Activated naive CD8-positive, alpha-beta T cell treated with anti-CD3 and anti-CD28 coated beads, Interleukin-2, amount 50 U/mL, for 16 hours (primary cell): ENCODE measurements at regions not wholly inside any gene's neighbourhood (a gene's known extent, or its start where the extent isn't known, plus 50 kb on each side); places are given as distances from the start of the nearest gene placed in this dataset.

Experiments used
- DNase-seq: peaks from one replicate; pipeline ENCODE4 v3.0.0-alpha.2; 2020; ENCODE audit warnings: low read depth, low spot score

DNA sequence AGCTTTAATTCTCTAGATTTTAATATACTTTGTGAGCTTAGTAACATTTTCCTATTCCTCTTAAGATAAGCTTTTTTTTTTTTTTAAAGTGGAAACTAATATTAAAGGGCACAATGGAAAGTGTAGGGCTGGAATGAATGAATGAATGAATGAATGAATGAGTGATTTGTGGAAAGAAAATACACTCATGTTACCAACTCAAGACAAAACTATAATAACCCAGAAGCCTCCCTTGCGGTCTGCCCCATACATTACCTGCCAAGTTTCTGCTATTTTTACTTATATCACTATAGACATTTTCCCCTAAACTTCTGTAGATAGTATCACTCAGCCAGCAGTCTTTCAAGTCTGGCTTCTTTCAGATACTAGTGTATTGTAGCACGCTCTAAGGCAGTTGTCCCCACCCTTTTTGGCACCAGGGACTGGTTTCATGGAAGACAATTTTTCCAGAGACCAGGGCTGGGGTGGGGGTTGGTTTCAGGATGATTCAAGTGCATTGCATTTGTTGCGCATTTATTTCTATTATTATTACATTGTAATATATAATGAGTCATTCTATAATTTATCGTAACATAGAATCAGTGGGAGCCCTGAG, 932.2 kb downstream of the TBC1D22A start:
- no peak for DNase-seq

DNA sequence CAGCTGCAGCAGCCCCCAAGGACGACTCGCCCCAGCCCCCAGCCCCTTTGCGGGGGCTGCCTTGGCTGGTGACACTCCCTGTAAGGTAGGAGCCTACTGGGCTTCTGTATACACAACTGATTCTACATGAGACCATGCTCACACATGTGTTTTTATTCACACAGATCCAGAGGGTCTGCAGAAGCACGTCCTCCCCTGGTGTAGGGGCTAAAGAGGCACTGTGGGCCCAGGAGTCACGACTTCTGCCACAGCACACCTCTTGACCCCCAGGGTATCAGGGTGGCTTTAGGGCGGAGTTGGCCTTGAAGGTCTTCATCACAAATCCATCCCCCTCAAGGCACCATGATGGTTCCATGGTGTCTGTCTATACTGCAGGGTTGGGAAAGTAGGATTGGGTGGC, 931.2 kb downstream of the TBC1D22A start:
- no peak for DNase-seq

DNA sequence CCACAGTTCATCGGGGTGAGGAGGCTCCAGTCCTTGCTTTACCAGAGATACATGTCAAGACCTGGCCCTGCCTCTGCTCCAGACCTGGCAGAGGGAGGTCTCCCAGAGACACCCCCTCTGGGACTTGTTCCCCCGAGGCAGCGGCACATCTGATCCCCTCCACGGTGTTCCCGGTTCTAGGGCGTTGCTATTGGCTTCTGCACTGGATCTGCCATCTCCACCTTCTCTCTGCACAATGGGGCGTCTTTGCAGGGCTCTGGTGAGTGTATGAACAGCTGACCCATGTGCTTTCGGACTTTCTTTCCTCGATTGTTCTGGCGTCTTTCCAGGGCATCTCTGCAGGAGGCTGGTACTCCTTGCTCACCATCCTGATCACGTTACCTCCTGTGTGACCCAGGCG, 930.4 kb downstream of the TBC1D22A start:
- no peak for DNase-seq

DNA sequence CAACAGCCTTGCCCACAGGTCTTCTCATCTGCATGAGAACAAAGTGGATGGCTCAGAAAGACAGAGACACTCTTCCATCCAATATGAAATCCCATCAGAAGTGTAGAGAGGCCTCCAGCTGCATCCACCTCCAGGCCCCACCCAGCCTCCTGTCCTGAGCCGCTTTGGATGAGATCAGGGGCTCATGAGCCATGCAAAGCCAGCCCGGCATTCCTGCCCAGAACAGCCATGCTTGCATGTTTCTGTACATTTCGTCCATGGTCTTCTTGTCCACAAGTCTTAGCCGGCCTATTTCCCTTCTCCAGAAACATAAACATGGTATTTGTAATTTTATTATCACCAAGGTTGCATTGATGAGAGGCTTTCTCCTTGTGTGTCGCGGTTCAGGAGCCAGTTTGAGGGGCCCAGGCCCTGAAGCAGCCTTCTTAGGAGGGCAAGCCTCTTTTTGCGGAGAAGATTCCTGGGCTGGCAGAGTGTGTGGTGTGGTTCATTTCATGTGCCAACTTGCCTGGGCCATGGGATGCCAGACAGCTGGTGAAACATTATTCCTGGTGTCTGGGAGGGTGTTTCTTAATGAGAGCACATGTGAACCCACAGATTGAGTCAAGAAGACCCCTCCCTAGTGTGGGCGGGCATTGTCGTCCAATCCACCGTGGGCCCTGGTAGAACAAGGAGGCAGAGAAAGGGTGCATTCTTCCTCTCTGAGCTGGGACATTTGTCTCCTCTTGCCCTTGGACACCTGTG, 928.9 kb downstream of the TBC1D22A start:
- DNase-seq = no peak

DNA sequence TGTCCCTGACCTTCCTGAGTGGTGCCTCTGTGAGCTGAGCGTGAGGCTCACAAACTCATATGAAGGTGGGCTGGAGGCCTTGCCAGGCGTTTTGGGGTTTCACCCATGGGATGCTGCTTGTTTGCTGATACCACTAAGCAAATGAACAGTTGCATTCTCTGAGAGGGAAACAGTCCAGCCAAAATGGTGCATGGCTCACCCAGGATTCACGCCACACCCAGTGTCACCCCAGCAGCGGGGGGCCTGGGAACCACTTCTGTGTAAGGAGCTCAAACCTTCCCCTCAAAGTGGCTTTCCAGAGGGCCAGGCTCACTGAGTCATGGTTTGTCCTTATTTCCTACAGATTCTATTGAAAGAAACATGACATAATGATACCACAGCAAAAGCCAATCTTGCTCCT, 928.1 kb downstream of the TBC1D22A start:
- no peak for DNase-seq

DNA sequence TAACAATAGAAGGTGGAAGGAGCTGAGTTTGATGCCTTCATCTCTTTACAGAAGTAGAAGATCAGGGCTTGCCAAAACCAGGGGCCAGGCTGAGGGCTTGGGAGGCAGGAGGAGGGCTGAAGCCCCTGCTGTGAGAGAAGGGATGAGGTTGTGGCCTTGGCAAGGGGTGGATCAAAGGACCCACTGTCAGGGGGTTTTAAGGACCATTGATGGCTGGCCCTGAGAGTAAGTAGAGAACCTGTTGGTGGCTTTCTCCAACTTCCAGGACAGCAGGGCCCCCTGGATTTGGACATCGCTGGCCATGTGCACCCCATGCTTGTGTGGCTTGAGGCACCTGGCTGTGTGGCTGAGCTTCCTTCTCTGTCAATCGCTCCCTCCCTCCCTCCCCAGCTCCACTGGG, 927.7 kb downstream of the TBC1D22A start:
- DNase-seq = no peak

DNA sequence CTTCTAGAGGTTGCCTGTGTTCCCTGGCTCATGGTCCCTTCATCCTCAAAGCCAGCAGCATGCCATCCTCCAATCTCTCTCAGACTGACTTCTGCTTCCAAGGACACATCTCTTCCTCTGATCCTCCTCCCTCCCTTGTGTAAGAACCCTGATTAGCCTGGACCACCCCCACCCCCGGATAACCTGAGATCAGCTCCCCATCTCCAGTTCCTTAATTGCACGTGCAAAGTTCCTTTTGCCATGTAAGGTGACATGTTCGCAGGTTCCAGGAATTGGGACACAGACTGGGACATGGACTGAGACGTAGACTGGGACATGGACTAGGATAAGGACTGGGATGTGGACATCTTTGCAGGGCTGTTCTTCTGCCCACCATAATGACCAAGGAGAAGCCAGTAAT, 925.3 kb downstream of the TBC1D22A start:
- no peak for DNase-seq

DNA sequence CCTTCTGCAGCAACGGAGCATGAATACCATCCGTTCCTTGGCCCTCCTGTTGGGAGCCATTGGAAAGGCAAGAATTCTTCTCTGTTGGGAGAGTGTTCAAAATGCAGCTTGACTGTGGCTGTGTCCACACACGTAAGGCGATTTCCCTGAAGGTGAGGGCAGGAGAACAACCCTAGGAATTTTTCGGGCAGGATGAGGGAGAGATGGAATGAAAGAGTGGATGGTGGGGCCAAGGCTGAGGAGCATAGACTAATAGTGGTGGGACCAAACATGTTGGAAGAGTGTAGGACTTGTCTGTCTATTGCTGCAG, 924.9 kb downstream of the TBC1D22A start:
- DNase-seq = no peak

DNA sequence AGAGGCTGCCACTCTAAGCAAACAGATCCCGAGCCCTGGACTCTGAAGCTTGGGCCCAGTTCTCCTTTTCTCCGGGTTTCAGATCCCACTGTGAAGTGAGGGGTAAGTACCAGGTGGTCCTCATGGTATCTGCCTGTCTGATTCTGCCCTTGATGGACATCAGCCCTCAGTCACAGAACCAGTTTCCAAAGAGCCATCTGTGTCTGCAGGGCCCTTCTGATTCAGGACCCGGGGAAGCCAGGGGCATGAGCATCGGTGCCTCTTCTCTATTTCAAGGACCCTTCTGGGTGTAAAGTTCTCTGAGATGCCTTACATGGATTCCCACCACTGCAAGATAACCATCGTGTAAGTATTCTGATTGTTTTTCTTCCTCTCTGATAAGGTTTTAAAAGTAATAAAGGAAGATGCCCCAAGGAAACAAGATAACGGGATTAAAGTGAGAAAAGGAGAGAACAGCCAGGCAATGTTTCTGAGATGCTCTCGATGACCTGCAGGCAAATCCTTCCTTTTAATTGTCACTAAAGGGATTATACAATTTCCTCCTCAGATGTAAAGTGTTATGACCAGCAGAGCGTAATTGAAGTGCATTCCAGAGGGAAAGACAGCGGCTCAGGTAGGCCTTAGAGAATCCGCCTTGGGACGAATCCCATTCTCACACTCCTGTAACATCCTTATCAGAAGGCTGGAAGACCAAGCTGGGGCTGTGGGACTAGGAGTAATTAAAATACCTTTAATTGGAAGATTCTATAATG, 924.3 kb downstream of the TBC1D22A start:
- no peak for DNase-seq

DNA sequence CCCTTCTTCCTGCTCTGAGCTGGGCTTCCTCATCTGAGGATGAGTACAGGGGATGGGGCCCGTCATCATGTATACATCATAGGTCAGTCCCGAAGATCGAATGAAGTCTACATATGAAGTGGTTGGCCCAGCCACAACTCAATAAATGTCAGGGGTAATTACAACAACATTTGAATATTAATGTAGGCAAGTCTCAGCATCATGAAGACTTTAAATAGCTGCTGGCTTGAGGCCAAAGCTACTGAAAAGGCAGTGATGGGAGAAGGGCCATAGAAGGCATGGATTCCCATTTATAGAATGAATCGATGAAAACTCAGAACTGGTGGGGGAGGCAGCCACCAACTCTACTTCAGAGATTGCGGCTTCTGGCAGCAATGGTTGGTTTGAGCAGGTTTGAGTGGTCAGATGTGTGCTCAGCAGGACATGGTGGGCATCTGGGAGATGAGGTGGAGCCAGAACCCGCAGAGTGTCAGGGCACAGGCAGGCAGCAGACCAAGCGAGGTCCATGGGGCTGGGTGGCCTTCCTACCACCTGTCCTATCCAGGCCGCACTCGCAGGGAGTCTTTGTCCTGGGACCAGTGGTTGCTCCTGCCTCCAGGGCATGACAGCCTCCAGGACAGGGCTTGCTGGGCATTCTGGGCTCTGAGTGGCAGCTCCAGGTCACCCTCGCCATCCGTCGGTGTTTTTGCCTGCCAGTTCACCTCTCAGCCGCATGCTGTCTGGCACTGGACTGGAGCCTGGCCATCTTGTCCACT, 919.1 kb downstream of the TBC1D22A start:
- DNase-seq = no peak

DNA sequence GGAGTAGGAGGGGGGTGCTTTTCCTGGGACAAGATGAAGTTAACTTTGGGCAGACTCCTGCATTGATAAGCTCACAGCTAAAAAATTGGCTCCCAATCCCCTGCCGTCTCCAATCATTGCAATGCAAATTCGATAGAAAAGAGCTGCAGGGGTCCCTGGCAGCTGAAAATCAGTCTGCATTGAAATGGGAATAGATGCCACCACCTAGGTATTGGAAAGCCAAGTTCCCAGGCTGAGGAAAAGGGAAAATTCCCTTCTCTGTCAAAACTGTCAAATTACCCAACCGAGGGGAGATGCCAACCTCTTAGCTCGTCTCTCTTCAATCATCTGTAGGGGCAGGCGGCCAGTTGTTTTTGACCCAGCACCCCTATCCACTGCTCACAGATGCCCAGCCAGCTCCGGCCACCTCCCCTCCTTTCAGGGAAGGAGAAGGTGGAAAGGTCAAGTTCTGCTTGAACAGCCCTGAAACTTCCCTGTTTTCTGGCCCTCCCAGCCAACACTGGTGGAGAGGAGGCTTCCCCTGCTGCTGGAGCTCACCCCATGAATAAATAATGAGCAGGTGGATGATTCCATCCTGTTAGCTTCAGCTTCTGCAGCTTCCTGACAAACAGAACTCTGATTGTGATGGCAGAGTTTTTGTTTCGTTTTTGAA, 916.3 kb downstream of the TBC1D22A start:
- DNase-seq = no peak

DNA sequence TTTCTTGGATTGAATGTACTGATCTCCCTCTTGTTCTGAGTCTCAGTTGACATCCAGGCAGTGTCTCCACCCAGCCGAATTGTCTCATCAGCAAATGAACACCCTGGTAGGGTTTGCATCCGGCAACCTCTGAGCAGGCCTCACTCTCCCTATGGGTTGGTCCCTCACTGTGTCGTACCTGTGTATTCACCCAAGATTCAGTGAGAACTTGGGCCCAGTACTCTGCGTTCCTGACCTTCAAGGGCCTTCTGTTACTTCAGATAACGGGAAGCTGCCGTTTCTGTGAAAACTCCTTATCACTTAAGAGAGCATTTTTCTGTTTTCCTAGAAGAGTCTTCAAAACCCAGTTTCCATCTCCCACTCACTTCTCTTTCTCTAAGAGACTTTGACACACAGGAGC, 915.6 kb downstream of the TBC1D22A start:
- DNase-seq = no peak

DNA sequence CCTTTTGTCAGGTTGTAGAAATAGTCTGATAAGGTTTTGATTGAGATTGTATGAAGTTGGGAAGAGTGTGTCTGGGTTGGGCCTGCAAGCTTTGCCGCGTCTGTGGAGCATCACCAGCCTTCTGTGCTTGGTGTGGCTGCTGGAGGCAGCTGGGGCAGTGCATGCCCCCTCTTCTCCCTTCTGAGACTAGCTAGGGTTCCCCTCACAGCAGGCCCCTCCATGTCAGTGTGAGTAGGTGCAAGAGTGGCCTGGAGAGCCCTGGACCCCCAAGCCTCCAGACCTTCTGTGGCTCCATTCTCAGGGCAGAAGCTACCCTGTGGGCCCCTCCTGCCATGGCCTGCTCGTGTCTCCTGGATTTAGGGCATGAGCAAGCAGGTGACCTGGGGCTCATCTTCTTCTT, 914.2 kb downstream of the TBC1D22A start:
- DNase-seq = no peak

DNA sequence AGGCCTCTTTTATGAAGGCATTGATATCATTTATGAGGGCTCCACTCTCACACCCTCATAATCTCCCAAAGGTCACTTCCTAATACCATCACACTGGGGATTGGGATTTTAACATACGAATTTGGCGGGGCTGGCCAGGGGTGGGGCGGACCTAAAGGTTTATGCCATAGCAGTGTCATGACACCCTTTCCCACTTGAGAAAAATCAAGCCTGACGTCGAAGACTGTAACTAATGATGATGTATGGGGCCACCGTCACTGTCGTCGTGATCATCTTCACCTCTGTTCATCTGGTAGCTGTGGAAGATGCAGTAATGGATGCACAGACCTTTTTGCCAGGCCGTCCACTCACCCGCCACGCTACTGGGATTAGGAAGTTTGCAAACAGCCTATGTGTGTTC, 912.1 kb downstream of the TBC1D22A start:
- DNase-seq = no peak

DNA sequence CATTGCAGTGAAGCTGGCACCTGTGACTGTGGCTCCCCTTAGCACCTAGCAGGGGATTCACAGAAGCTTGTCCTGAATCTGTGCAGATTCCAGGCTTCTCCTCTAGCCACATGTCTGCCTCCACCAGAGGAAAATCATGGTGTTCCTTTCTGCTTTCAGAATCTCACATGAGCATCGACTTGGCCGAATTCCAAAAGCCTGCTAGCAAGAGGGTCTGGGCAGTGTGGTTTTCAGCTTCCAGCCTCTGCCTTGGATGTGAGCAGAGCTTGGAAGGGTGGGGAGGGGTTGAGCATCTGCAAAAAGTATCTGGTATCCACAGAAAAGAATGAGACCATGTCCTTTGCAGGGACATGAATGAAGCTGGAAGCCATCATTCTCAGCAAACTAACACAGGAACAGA, 911.1 kb downstream of the TBC1D22A start:
- no peak for DNase-seq

DNA sequence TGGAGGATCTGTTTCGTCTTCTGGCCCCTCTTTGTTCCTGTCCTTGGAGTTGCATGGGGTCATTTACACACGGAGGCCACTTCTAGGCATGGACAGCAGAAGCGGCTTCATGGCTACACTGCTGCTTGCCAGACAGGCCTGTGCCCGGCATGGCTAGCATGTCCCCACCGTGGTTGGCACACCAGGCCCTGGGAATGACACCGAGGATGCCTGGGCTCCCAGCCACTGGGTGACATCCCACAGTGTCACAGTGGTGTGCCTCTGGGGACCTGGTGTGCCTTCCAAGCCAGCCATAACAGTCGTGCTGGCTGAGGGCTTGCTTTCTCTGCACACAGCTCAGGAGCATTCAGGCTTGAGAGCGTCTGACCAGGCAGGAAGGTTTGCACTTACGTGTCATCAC, 910.1 kb downstream of the TBC1D22A start:
- DNase-seq = no peak

DNA sequence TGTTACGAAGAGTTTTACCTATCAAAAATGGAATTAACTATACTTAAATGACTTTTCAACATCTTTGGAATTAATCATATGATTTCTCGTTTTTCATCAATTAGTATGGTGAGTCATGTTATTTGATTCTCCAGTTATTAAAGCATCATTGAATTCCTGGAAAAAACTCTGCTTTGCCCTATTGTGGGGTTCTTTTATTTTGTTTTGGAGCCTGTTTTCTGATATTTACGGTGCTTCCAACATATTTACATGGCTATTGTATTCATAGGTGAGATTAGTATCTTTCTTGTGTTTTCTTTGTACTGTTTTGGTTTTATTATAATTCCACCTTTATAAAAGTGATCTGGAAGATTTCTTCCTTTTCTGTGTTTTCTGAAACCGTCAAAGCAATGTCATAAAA, 902.7 kb downstream of the TBC1D22A start:
- DNase-seq = no peak

DNA sequence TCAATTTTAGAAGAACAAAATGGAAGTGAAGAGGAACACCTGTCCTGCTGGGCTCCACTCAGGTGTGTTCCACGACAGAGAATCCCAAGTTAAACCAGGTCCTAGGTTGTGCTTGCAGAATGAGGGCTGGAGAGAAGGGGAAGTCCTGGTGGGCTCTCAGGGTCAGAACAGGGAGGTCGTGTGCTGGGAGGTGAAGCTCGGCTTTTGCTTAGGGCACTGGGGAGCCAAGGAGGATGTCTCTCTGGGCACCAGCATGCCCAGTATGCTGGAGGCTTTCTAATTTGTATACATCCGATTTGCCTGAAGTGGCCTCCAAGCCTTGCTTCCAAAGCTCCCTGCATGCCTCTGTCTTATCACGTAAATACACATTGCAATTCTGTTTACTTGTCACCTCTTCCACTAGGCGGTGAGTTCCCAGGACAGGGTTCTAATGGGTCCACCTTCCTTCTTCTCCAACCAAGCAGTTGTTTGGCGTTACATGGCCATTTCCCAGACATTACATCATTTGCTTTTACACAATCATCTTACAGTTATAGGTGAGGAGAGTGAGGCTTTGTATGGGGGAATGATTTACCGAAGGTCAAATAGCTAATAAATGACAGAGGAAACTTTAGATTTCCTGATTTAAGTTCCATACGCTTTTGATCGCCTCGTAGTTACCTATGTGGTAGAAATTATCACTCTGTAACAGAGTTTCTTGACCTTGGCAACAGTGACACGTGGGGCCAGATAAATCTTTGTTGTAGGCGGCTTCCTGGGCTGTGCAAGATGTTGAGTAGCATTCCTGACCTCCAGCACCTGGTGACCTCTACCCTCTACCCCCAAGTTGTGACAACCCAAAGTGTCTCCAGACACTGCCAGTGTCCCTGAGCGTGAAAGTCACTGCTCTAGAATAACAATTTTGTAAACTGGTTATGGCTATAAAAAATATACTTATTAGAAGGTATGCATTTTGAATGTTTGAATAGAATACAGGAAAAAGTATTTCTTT, 901.5 kb downstream of the TBC1D22A start:
- DNase-seq = no peak

DNA sequence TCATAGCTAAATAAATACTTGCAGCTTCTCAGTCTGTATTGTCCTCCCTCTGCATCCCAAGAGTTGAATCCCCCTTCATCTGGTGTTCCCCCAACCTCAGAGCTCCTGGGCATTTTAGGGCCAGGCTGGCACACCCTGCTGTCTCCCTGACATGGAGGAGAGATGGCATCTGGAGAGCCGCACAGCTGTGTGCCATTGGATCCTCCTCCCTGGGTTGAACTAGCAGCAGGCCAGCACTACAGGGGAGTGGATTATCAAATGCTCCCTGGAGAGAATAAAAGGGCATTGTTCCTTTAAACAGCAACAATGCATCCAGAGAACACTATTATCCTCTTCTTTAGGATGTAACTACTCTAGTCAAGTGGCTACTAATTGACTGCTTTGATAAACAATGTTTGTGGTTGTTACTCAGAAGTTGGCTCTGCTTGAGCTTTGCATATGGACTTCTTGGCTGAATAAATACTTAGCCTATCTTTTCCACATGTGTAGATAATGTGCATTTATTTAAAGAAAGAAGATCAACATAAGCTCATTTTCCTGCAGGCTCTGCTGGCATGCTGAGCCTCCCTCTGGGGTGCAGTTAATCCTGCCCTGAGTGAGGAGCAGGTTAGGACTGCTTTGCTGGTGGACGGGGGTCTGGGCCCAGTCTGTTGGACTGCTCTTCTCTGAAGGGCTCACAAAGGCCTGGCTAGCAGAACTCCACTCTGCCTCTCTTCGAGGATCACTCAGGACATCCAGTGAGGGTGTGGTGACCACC, 897.2 kb downstream of the TBC1D22A start:
- DNase-seq = no peak

DNA sequence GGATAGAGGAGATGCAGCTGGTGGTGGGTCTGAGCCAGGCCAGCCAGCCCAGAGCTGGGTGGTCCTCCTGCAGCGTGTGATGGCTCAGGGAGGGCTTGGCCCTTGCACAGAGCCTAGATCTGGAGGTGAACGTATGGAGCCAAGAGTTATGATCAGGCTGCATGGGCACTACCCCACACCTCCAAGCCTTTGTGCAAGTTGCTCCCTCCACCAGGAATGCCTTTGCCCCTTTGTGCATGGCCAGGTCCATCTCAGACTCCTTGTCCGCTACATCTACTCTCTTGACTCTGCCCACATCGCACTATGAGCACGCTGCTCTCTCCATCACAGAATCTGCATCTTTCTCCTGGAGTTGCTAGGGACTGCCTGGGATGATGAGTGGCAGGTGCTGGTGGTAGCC, 895.7 kb downstream of the TBC1D22A start:
- no peak for DNase-seq
